A549 (cell line): ENCODE measurements at regions not wholly inside any gene's neighbourhood (a gene's known extent, or its start where the extent isn't known, plus 50 kb on each side); places are given as distances from the start of the nearest gene placed in this dataset.

Experiments
- ATAC-seq, 2 experiments: fragments of 200-7000 bp in 1 of 2; fragments of >200 bp in 1 of 2; cut with Nextera tagmentation in 1 of 2; cut with Tn5 transposase in 1 of 2; 3 replicates each; pipeline versions ENCODE4 v1.8.0 to v1.9.1; 2018 to 2020; ENCODE audit warnings: mild to moderate bottlenecking in 1 of 2, moderate library complexity in 1 of 2
- CTCF ChIA-PET: fragments of 300-600 bp; sonication (Branson Sonifier 250); formaldehyde crosslinking; extraction: SDS; loops from one replicate; lab custom pipeline; 2021; ENCODE audit warnings: antibody characterized with exemption, inconsistent platforms; lab: Yijun Ruan, JAX
- POLR2A ChIA-PET: fragments of 350-600 bp; formaldehyde crosslinking; extraction: SDS; loops from one replicate; lab custom pipeline; 2021; ENCODE audit warnings: antibody characterized with exemption, inconsistent platforms; lab: Yijun Ruan, JAX
- DNase-seq, 2 experiments: peaks; one replicate each; pipeline versions ENCODE4 v3.0.0 to v3.0.0-alpha.2; 2011 to 2016; ENCODE audit warnings: low read depth in 1 of 2, low spot score in 1 of 2
- FAIRE-seq: peaks from 2 replicates; lab custom pipeline; 2011; peaks lifted over from hg19 to GRCh38; lab: Jason Lieb, UNC
- H3K27ac ChIP-seq, 2 experiments: fragments of >200 bp; sonication (Bioruptor Twin); formaldehyde crosslinking; 3 replicates each; pipeline ENCODE4 v1.5.1; 2016 to 2017
- H3K4me1 ChIP-seq: fragments of >200 bp; sonication (Bioruptor Twin); formaldehyde crosslinking; 3 replicates; pipeline ENCODE4 v1.6.1; 2016
- H3K4me2 ChIP-seq: fragments of >200 bp; sonication (Bioruptor Twin); formaldehyde crosslinking; 3 replicates; pipeline ENCODE4 v1.6.1; 2016
- H3K4me3 ChIP-seq: fragments of >200 bp; sonication (Bioruptor Twin); formaldehyde crosslinking; 3 replicates; pipeline ENCODE4 v1.5.1; 2016
- H3K9me3 ChIP-seq: fragments of >200 bp; sonication (Bioruptor Twin); formaldehyde crosslinking; 3 replicates; pipeline ENCODE4 v1.6.1; 2016
- ATOH8 ChIP-seq: fragments of 250-450 bp; sonication (Bioruptor Pico); IDR thresholded peaks from 2 replicates; pipeline ENCODE4 v1.5.0; 2020; ENCODE audit warnings: low read depth, mild to moderate bottlenecking, moderate library complexity
- CHD4 ChIP-seq: fragments of 200-600 bp; sonication (generic); IDR thresholded peaks from 2 replicates; pipeline ENCODE4 v1.6.1; 2016; ENCODE audit warnings: antibody characterized with exemption, mild to moderate bottlenecking, borderline replicate concordance
- E2F6 ChIP-seq: IDR thresholded peaks from 2 replicates; pipeline ENCODE4 v1.6.1; 2012; ENCODE audit warnings: low read depth, borderline replicate concordance
- ELK1 ChIP-seq: fragments of 150-350 bp; IDR thresholded peaks from 2 replicates; pipeline ENCODE4 v1.6.1; 2014; ENCODE audit warnings: low read depth, mild to moderate bottlenecking, low read length
- ESRRA ChIP-seq: fragments of 150-350 bp; IDR thresholded peaks from 2 replicates; pipeline ENCODE4 v1.6.1; 2014; ENCODE audit warnings: mild to moderate bottlenecking, low read length, borderline replicate concordance
- FOSL2 ChIP-seq, 2 experiments: fragments of 450-650 bp in 1 of 2; fragments of >200 bp in 1 of 2; sonication (Bioruptor Twin) in 1 of 2; formaldehyde crosslinking; IDR thresholded peaks; 2 replicates each; pipeline versions ENCODE4 v1.5.0 to v1.6.1; 2016 to 2020; ENCODE audit warnings: mild to moderate bottlenecking in 1 of 2, moderate library complexity in 1 of 2
- GATA3 ChIP-seq: IDR thresholded peaks from 2 replicates; pipeline ENCODE4 v1.6.1; 2012; ENCODE audit warnings: borderline replicate concordance
- HES2 ChIP-seq: fragments of >200 bp; sonication (Bioruptor Twin); formaldehyde crosslinking; IDR thresholded peaks from 2 replicates; pipeline ENCODE4 v1.6.1; 2016
- HMGXB4 ChIP-seq: fragments of 250-450 bp; sonication (Bioruptor Pico); IDR thresholded peaks from 2 replicates; pipeline ENCODE4 v1.5.0; 2021; ENCODE audit warnings: mild to moderate bottlenecking, moderate library complexity, borderline replicate concordance
- HOXB5 ChIP-seq: fragments of 250-450 bp; sonication (Bioruptor Pico); IDR thresholded peaks from 2 replicates; pipeline ENCODE4 v1.5.0; 2020; ENCODE audit warnings: mild to moderate bottlenecking, moderate library complexity
- JUN ChIP-seq, 2 experiments: fragments of >200 bp; sonication (Bioruptor Twin); formaldehyde crosslinking; IDR thresholded peaks; 2 replicates in 1 of 2; 3 replicates in 1 of 2; pipeline ENCODE4 v1.6.1; 2016 to 2017
- KDM1A ChIP-seq: fragments of 200-600 bp; sonication (generic); IDR thresholded peaks from 2 replicates; pipeline ENCODE4 v1.6.1; 2016; ENCODE audit warnings: low read depth, mild to moderate bottlenecking
- KDM5A ChIP-seq: fragments of 200-600 bp; sonication (generic); IDR thresholded peaks from 2 replicates; pipeline ENCODE4 v1.6.1; 2016; ENCODE audit warnings: antibody characterized with exemption, mild to moderate bottlenecking
- MAX ChIP-seq: IDR thresholded peaks from 2 replicates; pipeline ENCODE4 v1.6.1; 2012
- NR3C1 ChIP-seq: fragments of >200 bp; sonication (Bioruptor Twin); formaldehyde crosslinking; IDR thresholded peaks from 3 replicates; pipeline ENCODE4 v1.6.1; 2017
- PHF8 ChIP-seq: fragments of 200-600 bp; sonication (generic); IDR thresholded peaks from 2 replicates; pipeline ENCODE4 v1.6.1; 2016; ENCODE audit warnings: low read depth, mild to moderate bottlenecking, antibody characterized with exemption, moderate library complexity, borderline replicate concordance
- POLR2A ChIP-seq: IDR thresholded peaks from 2 replicates; pipeline ENCODE4 v1.6.1; 2012; ENCODE audit warnings: mild to moderate bottlenecking, low read length
- SREBF2 ChIP-seq: fragments of 450-650 bp; IDR thresholded peaks from 2 replicates; pipeline ENCODE4 v1.6.1; 2014; ENCODE audit warnings: mild to moderate bottlenecking, moderate library complexity
- TFCP2L1 ChIP-seq: fragments of 250-450 bp; sonication (Bioruptor Pico); IDR thresholded peaks from 2 replicates; pipeline ENCODE4 v1.5.0; 2021; ENCODE audit warnings: mild to moderate bottlenecking
- TP53 ChIP-seq: fragments of 250-450 bp; sonication (Bioruptor Pico); IDR thresholded peaks from 2 replicates; pipeline ENCODE4 v1.5.0; 2021; ENCODE audit warnings: mild to moderate bottlenecking, moderate library complexity
- ZSCAN20 ChIP-seq: fragments of 250-450 bp; sonication (Bioruptor Pico); IDR thresholded peaks from 2 replicates; pipeline ENCODE4 v1.8.0; 2022; ENCODE audit warnings: mild to moderate bottlenecking, moderate library complexity
- WGBS: methylation state at CpG from one replicate; pipeline ENCODE4 v1.1.6; 2017; ENCODE audit errors: missing lambda C conversion rate; 5-methylcytosine and 5-hydroxymethylcytosine counted together

GRCh38 chr7:24123076-24123475 is 160.9 kb upstream of the NPY start (continued):
- no peak for TF ChIP-seq ATOH8 (CRISPR knock-in tag)
- TF ChIP-seq E2F6, result no peak
- TF ChIP-seq NR3C1, result no peak
- no peak for TF ChIP-seq PHF8
- no peak for TF ChIP-seq HOXB5 (CRISPR knock-in tag)
- TF ChIP-seq CHD4, result no peak

- POLR2A ChIA-PET, result no interaction called here
- H3K4me1 ChIP-seq, result no peaks in the 10 kb centered on the region
- H3K4me3 ChIP-seq, result no peak overlapping the region
- DNase-seq (no peak), ATAC-seq (no peak), FAIRE-seq (no peak)
- 8% methylated on average over 1 of the region's 1 CpG for WGBS
- no peak overlapping the region for H3K4me2 ChIP-seq
- CTCF ChIA-PET, result no interaction called here
- no peak overlapping the region for H3K27ac ChIP-seq
- H3K9me3 ChIP-seq, result no peaks in the 10 kb centered on the region
- TF ChIP-seq KDM1A (no peak), HES2 (no peak), GATA3 (no peak)
Observed at GRCh38 chr7:24125765-24126164, 158.2 kb upstream of the NPY start.

- peak; percentile 23 for FAIRE-seq
- no peak overlapping the region for H3K4me3 ChIP-seq
- H3K9me3 ChIP-seq, result no peaks in the 10 kb centered on the region
Observed at GRCh38 chr7:24127930-24128329, 156.1 kb upstream of the NPY start.

GRCh38 chr7:24129597-24129996 is 154.4 kb upstream of the NPY start:
- no peaks in the 10 kb centered on the region for H3K9me3 ChIP-seq
- ATAC-seq, result peak in 1 of 2 experiments; percentile 68; a peak in 4 of 6 replicates
- no peak overlapping the region for H3K4me2 ChIP-seq
- WGBS, result 3% methylated on average over 4 of the region's 4 CpGs
- H3K27ac ChIP-seq, result no peak overlapping the region
- DNase-seq, result peak in 1 of 2 experiments; percentile 4
- CTCF ChIA-PET, result interaction anchor here (0.5 kb wide), 1 partner anchor 1206 kb away, joined by 3 read pairs; no protein-coding TSS in a partner anchor
- no peak for FAIRE-seq
- no peaks in the 10 kb centered on the region for H3K4me1 ChIP-seq
- TF ChIP-seq JUN (IDR thresholded peaks at IDR 0.05), result no peak
- no peak for TF ChIP-seq TP53 (CRISPR knock-in tag)
- no peak for TF ChIP-seq POLR2A
- no peak for TF ChIP-seq SREBF2
- TF ChIP-seq NR3C1, result no peak
- TF ChIP-seq HMGXB4, result no peak
- no peak for TF ChIP-seq ELK1
- TF ChIP-seq ESRRA, result no peak
- no peak for TF ChIP-seq ZSCAN20
- no peak overlapping the region for H3K4me3 ChIP-seq
- POLR2A ChIA-PET, result no interaction called here

More at GRCh38 chr7:24127930-24128329, 156.1 kb upstream of the NPY start:
- ATAC-seq, result no peak
- 27% methylated on average over 3 of the region's 3 CpGs for WGBS
- H3K4me1 ChIP-seq, result no peaks in the 10 kb centered on the region
- no peak overlapping the region for H3K4me2 ChIP-seq
- DNase-seq, result no peak
- no peak for TF ChIP-seq TFCP2L1 (CRISPR knock-in tag)
- TF ChIP-seq MAX, result no peak
- TF ChIP-seq FOSL2 (IDR thresholded peaks at IDR 0.05), result no peak
- no peak for TF ChIP-seq FOSL2 (CRISPR knock-in tag; IDR thresholded peaks at IDR 0.05)
- no peak for TF ChIP-seq KDM5A
- TF ChIP-seq ZSCAN20, result no peak
- ChIA-PET POLR2A (no interaction called here), CTCF (no interaction called here)
- H3K27ac ChIP-seq, result no peak overlapping the region
